ENCODE measurements at regions not wholly inside any gene's neighbourhood (a gene's known extent, or its start where the extent isn't known, plus 50 kb on each side); places are given as distances from the start of the nearest gene placed in this dataset.

GRCh38 chr10:1824928-1825327 lies 87.6 kb upstream of the ADARB2 start:
- TF ChIP-seq TAF1 (IDR thresholded peaks at IDR 0.05; ENCODE audit: borderline replicate concordance, low read depth, low read length): no peak
- TF ChIP-seq POLR2A (IDR thresholded peaks at IDR 0.05; ENCODE audit: low read depth, low read length): no peak
- no peak for TF ChIP-seq POLR2AphosphoS5 (IDR thresholded peaks at IDR 0.05; ENCODE audit: low read depth, low read length)

All from GM12892 (cell line).